Cardiac muscle cell (in vitro differentiated cells and primary cell): ENCODE measurements at regions not wholly inside any gene's neighbourhood (a gene's known extent, or its start where the extent isn't known, plus 50 kb on each side); places are given as distances from the start of the nearest gene placed in this dataset.
A peak's percentile ranks its signal among the peaks of the same experiment; 100 is the strongest.

ENCODE experiments used
- DNase-seq, 2 donors: peaks; one replicate each; pipeline versions ENCODE4 v3.0.0 to v3.0.0-alpha.2; 2010 to 2017; ENCODE audit warnings: low read depth in 1 of 2, low spot score in 1 of 2
- H3K27ac ChIP-seq: fragments of 200-600 bp; sonication (generic); 2 replicates; pipeline ENCODE4 v1.5.1; 2016
- H3K27me3 ChIP-seq: fragments of 200-600 bp; sonication (generic); 2 replicates; pipeline ENCODE4 v1.6.0; 2016; ENCODE audit warnings: control low read depth
- H3K36me3 ChIP-seq: fragments of 200-600 bp; sonication (generic); 2 replicates; pipeline ENCODE4 v1.5.1; 2016; ENCODE audit warnings: control low read depth
- H3K4me1 ChIP-seq: fragments of 200-600 bp; sonication (generic); 2 replicates; pipeline ENCODE4 v1.8.1; 2017; ENCODE audit warnings: low read depth, mild to moderate bottlenecking, mixed run types
- H3K4me3 ChIP-seq: fragments of 200-600 bp; sonication (generic); 2 replicates; pipeline ENCODE4 v1.5.1; 2016; ENCODE audit warnings: mild to moderate bottlenecking
- H3K9me3 ChIP-seq: fragments of 200-600 bp; sonication (generic); 2 replicates; pipeline ENCODE4 v1.5.1; 2017; ENCODE audit warnings: low read depth, mild to moderate bottlenecking, control low read depth
- TF ChIP-seq, protein P1 (sequence below): IDR thresholded peaks from 2 replicates; pipeline ENCODE4 v1.5.1; 2012; ENCODE audit warnings: low read depth, mild to moderate bottlenecking, low read length

DNA sequence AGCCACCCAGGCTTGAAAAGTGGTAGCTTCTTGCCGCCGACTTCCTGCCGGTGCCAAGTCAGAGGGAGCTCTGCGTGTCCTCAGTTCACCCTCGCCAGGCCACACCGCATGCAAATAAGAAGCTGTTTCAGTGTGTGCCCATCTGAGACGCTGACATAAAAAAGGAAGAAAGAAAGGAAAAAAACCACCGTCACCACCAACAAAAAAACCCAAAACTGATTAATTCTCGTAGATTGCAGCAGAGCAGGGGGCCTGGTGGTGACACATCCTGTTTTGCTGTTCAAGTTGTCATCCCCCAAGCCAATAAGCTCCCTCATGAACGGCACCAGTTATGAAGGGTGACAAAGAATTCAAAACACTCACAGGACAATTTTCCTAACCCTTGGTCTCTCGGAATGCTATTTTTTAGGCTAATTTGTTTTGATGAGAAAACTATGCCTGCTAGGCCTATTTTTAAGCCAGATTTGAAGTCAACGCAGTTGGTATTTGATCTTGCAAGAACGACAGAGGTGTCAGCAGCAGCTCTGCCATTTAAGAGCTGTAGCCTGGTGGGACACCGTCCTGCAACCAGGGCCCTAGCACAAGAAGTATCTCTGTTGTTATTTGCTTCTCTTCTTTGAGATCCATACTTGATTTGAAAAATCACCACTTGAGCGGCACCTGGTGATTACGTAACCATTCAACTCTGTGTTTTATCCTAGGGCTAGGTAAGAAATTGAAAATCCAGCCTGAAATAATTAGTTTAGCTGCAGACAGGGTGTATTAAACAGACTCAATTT lies 145.6 kb downstream of the PFKFB3 start:
- peak in 1 of 2 donors; percentile 4 for DNase-seq

DNA sequence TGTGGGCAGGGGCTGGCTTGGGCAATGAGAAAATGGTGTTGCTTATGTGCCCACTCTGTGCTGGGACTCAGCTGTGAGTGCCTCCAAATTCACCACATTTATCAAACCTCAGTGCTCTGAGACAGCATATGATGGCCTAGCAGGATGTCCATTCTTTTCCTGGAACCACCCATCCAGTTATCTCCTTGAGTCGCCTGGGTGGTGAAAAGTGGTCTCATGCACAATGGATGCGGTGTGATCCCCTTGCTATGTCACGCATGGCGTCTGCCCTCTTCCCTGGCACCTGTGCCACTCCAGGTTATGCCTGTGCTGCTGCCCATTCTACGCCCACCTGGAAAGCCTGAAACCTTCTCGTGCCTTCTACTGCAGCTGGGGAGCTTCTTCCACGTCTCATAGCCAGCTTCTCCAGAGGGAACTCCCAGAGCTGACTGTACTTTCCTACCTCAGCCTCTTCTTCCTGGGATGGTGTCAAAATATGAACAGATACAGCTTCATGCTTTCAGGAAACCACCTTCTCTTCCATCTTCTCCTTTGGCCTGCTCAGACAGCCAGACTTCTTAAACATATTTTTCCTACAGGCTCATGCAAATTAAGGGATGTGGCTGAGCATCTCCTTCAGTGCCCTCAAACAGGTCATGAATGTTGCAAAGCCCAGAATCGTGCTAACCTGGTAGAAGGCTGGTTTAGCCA lies 147.3 kb downstream of the PFKFB3 start:
- no peak overlapping the region for H3K4me3 ChIP-seq
- no peak overlapping the region for H3K27ac ChIP-seq
- H3K4me1 ChIP-seq: peaks cover 4% of the 10 kb centered on the region
- DNase-seq: no peak
- no peaks in the 10 kb centered on the region for H3K9me3 ChIP-seq
- no peaks in the 10 kb centered on the region for H3K27me3 ChIP-seq
- TF ChIP-seq, protein P1, sequence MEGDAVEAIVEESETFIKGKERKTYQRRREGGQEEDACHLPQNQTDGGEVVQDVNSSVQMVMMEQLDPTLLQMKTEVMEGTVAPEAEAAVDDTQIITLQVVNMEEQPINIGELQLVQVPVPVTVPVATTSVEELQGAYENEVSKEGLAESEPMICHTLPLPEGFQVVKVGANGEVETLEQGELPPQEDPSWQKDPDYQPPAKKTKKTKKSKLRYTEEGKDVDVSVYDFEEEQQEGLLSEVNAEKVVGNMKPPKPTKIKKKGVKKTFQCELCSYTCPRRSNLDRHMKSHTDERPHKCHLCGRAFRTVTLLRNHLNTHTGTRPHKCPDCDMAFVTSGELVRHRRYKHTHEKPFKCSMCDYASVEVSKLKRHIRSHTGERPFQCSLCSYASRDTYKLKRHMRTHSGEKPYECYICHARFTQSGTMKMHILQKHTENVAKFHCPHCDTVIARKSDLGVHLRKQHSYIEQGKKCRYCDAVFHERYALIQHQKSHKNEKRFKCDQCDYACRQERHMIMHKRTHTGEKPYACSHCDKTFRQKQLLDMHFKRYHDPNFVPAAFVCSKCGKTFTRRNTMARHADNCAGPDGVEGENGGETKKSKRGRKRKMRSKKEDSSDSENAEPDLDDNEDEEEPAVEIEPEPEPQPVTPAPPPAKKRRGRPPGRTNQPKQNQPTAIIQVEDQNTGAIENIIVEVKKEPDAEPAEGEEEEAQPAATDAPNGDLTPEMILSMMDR: no peak
- no peaks in the 10 kb centered on the region for H3K36me3 ChIP-seq

More for the DNA sequence above, 145.6 kb downstream of the PFKFB3 start:
- TF ChIP-seq, protein P1: no peak
- no peak overlapping the region for H3K27ac ChIP-seq
- H3K9me3 ChIP-seq: no peaks in the 10 kb centered on the region
- H3K4me1 ChIP-seq: peaks cover 4% of the 10 kb centered on the region
- H3K27me3 ChIP-seq: no peaks in the 10 kb centered on the region
- H3K4me3 ChIP-seq: no peak overlapping the region
- no peaks in the 10 kb centered on the region for H3K36me3 ChIP-seq

- H3K27ac ChIP-seq: no peak overlapping the region
- H3K36me3 ChIP-seq: no peaks in the 10 kb centered on the region
- TF ChIP-seq, protein P1: no peak
- peaks cover 4% of the 10 kb centered on the region for H3K4me1 ChIP-seq
- H3K9me3 ChIP-seq: no peaks in the 10 kb centered on the region
- no peaks in the 10 kb centered on the region for H3K27me3 ChIP-seq
- DNase-seq: no peak
- H3K4me3 ChIP-seq: no peak overlapping the region
These were observed 147.9 kb downstream of the PFKFB3 start for GRCh38 chr10:6350609-6351008.

DNA sequence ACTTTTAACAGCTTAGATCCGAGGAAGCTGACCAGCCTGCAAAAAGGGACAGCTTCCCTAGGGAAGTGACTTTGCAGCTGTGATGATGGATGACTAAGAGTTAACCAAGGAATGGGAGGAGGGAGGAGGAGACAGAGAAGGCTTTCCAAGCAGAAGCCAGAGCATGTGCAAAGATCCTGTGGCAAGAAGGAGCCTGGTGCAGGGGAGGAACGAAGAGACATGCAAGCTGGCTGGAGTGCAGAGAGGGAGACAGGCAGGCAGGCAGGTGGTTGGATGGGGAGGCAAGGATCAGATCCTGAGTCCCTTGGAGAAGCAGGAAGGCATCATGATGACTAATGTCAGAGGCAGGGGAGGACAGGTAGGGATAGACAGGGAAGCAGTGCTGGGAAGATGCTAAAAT lies 148.8 kb downstream of the PFKFB3 start:
- Histone ChIP-seq H3K27ac (no peak overlapping the region), H3K4me1 (peaks cover 4% of the 10 kb centered on the region), H3K4me3 (no peak overlapping the region), H3K9me3 (no peaks in the 10 kb centered on the region), H3K36me3 (no peaks in the 10 kb centered on the region), H3K27me3 (no peaks in the 10 kb centered on the region)
- no peak for DNase-seq
- TF ChIP-seq, protein P1: no peak

- Histone ChIP-seq H3K4me3 (no peak overlapping the region), H3K27ac (no peak overlapping the region), H3K9me3 (no peaks in the 10 kb centered on the region), H3K4me1 (no peaks in the 10 kb centered on the region), H3K27me3 (no peaks in the 10 kb centered on the region), H3K36me3 (no peaks in the 10 kb centered on the region)
- DNase-seq: no peak
- TF ChIP-seq, protein P1: no peak
These were observed 150.8 kb downstream of the PFKFB3 start for GRCh38 chr10:6353526-6353925.
